Activated CD4-positive, alpha-beta T cell treated with anti-CD3 and anti-CD28 coated beads for 36 hours (primary cell): ENCODE measurements at regions not wholly inside any gene's neighbourhood (a gene's known extent, or its start where the extent isn't known, plus 50 kb on each side); places are given as distances from the start of the nearest gene placed in this dataset.

ENCODE experiments used
- ATAC-seq: fragments of 200-7000 bp; cut with Tn5 transposase; one replicate; pipeline ENCODE4 v1.10.0; 2021; ENCODE audit warnings: mild to moderate bottlenecking, moderate library complexity
- CTCF ChIA-PET: fragments of 350-600 bp; sonication (Branson Sonifier 250); formaldehyde crosslinking; loops from one replicate; lab custom pipeline; 2021; ENCODE audit warnings: antibody characterized with exemption; lab: Charles Lee
- POLR2A ChIA-PET: fragments of 350-600 bp; sonication (Branson Sonifier 250); formaldehyde crosslinking; loops from one replicate; lab custom pipeline; 2021; ENCODE audit warnings: antibody characterized with exemption, inconsistent platforms; lab: Charles Lee
- DNase-seq: peaks from one replicate; pipeline ENCODE4 v3.0.0-alpha.2; 2020
- H3K27ac Mint-ChIP-seq: one replicate; pipeline ENCODE4 v1.8.0; 2021; ENCODE audit warnings: mixed read lengths
- H3K27me3 Mint-ChIP-seq: one replicate; pipeline ENCODE4 v1.8.0; 2021; ENCODE audit warnings: mixed read lengths
- H3K36me3 Mint-ChIP-seq: one replicate; pipeline ENCODE4 v1.8.0; 2021; ENCODE audit warnings: low read depth, mixed read lengths
- H3K4me1 Mint-ChIP-seq: one replicate; pipeline ENCODE4 v1.8.0; 2021; ENCODE audit warnings: mixed read lengths
- H3K4me3 Mint-ChIP-seq: one replicate; pipeline ENCODE4 v1.8.0; 2021; ENCODE audit warnings: mild to moderate bottlenecking, moderate library complexity, mixed read lengths
- H3K9me3 Mint-ChIP-seq: one replicate; pipeline ENCODE4 v1.8.0; 2021; ENCODE audit warnings: low read depth, mixed read lengths
- intact Hi-C, 2 experiments: fragments of 100-400 bp; cut with DNase I in 1 of 2; cut with micrococcal nuclease in 1 of 2; formaldehyde crosslinking; loops; one replicate each; pipeline versions ENCODE4 v1.14.2 to v1.15.1; 2022 to 2024; cut with DNase I, micrococcal nuclease

DNA sequence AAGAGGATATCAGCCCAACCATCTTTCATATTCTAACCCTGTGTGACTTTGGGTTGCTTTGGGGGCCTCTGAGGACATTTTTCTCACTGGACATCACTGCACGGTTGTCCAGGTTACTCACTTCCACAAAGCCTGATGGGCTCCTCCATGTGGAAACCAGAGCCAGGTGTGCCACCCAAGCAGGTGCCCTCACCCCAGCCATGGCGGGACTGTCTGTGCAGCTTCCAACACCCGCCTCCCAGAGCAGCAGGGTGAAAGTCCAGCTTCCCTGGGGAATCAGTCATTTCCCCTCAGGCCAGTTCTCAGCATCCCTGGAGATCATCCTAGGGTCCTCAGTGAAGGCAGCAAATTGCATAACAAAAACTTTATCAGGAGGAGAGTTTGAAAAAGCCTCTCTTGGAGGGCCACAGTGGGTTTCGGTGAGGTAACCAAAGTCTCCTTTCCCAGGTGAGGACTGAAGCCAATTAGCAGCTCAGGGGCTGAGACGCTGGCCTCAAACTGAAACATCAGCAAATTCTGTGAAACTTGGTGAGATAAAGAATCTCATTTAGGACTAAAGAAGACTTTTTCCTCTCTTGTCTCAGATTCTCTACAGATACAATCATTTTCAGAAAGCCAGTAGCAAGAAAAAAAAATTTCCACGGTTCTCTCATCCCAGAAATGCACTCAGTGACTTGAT lies 289.6 kb upstream of the CDH4 start:
- ChIA-PET CTCF (no interaction called here), POLR2A (no interaction called here)

DNA sequence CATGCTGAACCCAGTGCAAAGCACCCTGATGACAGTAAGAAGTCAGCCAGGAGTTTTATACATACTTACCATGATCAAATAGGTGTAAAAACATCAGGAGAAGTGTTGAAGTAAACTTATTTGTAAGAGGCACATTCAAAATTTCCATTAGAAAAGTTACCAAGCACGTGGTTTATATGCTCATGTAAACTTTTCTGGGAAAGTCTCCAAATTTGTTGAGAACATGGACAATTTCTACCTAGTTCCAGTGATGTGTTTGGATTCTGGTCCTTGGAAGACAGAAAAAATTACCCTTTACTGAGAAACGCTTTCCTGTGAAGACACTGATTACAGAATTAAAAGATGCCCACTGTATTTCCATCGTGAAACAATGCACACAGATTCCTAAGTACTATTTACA lies 288.9 kb upstream of the CDH4 start:
- no peak for DNase-seq
- Mint-ChIP-seq H3K27ac (no peak overlapping the region), H3K4me3 (no peak overlapping the region), H3K4me1 (no peaks in the 10 kb centered on the region), H3K9me3 (no peaks in the 10 kb centered on the region), H3K36me3 (no peaks in the 10 kb centered on the region), H3K27me3 (peaks cover 2% of the 10 kb centered on the region)
- CTCF ChIA-PET, result no interaction called here
- POLR2A ChIA-PET, result no interaction called here
- no peak for ATAC-seq
- intact Hi-C loops, result no loop called here

More for the DNA sequence above, 289.6 kb upstream of the CDH4 start:
- Mint-ChIP-seq H3K27me3 (peaks cover 2% of the 10 kb centered on the region), H3K4me3 (no peak overlapping the region), H3K4me1 (no peaks in the 10 kb centered on the region), H3K27ac (no peak overlapping the region), H3K9me3 (no peaks in the 10 kb centered on the region), H3K36me3 (no peaks in the 10 kb centered on the region)
- no peak for DNase-seq
- ATAC-seq, result no peak
- intact Hi-C loops, result no loop called here

DNA sequence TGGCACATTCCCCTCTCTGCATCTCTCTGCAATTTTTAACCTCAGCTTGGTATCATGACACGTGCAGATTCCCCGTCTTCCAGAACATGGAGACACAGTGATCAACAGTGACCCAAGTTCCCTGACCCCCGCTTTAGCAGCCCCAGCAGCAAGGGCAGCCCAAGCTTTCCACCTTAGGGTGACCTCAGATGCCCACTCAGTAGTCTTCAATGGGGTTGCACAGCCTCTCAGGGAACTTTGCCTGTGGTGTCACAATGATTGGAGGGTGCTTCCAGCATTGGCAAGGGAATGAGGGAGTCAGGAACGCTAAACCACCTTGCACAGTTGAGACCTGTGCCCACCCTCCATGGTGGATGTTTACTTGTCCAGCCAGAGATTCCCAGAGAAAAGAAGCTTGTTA lies 287.1 kb upstream of the CDH4 start:
- CTCF ChIA-PET, result no interaction called here
- ATAC-seq, result no peak

DNA sequence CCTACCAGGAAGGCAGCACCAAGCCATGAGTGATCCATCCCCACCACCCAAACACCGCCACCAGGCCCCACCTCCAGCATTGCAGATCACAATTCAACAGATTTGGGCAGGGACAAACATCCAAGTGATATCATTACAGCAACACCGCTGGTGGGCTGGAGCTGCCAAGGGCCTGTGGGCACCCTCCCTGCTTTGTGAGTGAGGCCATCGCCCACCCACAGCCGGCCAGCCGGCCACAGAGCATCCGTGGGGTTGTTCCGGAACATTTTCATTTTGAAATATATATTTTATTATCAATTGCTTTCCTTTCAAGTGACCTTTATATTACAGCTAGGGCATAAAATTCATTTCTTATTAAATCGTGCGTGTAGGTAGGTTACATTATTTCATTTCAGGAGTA lies 286.0 kb upstream of the CDH4 start:
- Mint-ChIP-seq H3K4me3 (no peak overlapping the region), H3K4me1 (no peaks in the 10 kb centered on the region), H3K27me3 (peaks cover 2% of the 10 kb centered on the region), H3K36me3 (no peaks in the 10 kb centered on the region), H3K27ac (no peak overlapping the region), H3K9me3 (no peaks in the 10 kb centered on the region)
- DNase-seq (no peak), ATAC-seq (no peak)
- ChIA-PET POLR2A (interaction anchor here (0.5 kb wide), 1 partner anchor 14 kb away, joined by 3 read pairs; no protein-coding TSS in a partner anchor), CTCF (interaction anchor here (0.6 kb wide), 1 partner anchor 38 kb away, joined by 3 read pairs; no protein-coding TSS in a partner anchor)
- intact Hi-C loops, result no loop called here

More for the DNA sequence above, 287.1 kb upstream of the CDH4 start:
- Mint-ChIP-seq H3K27ac (no peak overlapping the region), H3K4me1 (no peaks in the 10 kb centered on the region), H3K9me3 (no peaks in the 10 kb centered on the region), H3K4me3 (no peak overlapping the region), H3K36me3 (no peaks in the 10 kb centered on the region), H3K27me3 (peaks cover 2% of the 10 kb centered on the region)
- DNase-seq, result no peak
- POLR2A ChIA-PET, result no interaction called here
- intact Hi-C loops, result no loop called here

GRCh38 chr20:60966766-60967165 lies 285.3 kb upstream of the CDH4 start:
- no peaks in the 10 kb centered on the region for H3K36me3 Mint-ChIP-seq
- H3K27me3 Mint-ChIP-seq, result no peaks in the 10 kb centered on the region
- ChIA-PET CTCF (no interaction called here), POLR2A (interaction anchor here (0.5 kb wide), 1 partner anchor 13 kb away, joined by 3 read pairs; no protein-coding TSS in a partner anchor)
- no peaks in the 10 kb centered on the region for H3K4me1 Mint-ChIP-seq
- ATAC-seq (no peak), DNase-seq (no peak)
- H3K9me3 Mint-ChIP-seq, result no peaks in the 10 kb centered on the region
- H3K4me3 Mint-ChIP-seq, result no peak overlapping the region
- no peak overlapping the region for H3K27ac Mint-ChIP-seq
- intact Hi-C loops, result no loop called here

DNA sequence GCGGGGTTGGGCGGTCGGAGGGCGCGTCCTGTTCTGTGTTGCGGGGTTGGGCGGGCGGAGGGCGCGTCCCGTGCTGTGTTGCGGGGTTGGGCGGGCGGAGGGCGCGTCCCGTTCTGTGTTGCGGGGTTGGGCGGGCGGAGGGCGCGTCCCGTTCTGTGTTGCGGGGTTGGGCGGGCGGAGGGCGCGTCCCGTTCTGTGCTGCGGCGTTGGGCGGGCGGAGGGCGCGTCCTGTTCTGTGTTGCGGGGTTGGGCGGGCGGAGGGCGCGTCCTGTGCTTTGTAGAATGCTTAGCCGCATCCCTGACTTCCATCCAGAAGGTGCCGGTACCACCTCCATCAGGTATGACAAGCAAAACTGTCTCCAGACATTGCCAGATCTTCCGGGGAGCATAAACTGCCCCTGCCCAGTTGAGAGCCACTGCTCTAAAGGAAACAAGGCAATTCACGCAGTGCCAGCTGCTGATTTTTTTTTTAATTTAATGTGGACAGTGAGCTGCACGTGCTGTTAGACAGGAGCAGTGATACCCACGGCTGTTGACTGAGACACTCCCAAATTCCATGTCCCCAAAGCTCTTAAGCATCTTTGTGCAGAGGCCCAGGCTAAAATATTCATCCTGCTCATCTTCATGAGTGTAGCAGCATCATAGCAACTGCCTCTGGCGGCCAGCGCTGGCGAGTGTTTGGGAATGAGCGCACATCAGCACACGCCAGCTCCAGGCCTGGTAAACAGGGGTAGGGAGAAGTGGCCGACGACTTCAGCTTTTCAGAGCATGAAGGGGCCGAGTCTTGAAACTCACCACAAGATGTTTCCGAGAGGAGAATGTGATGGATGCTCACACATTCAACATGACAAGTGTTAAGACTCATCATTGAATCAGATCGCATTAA lies 284.4 kb upstream of the CDH4 start:
- no peak for ATAC-seq
- H3K4me1 Mint-ChIP-seq, result no peaks in the 10 kb centered on the region
- POLR2A ChIA-PET, result no interaction called here

GRCh38 chr20:60968853-60969720 lies 283.0 kb upstream of the CDH4 start:
- DNase-seq, result no peak
- H3K4me3 Mint-ChIP-seq, result no peak overlapping the region
- no peaks in the 10 kb centered on the region for H3K4me1 Mint-ChIP-seq
- H3K36me3 Mint-ChIP-seq, result no peaks in the 10 kb centered on the region
- ChIA-PET POLR2A (no interaction called here), CTCF (no interaction called here)
- no peaks in the 10 kb centered on the region for H3K9me3 Mint-ChIP-seq
- ATAC-seq, result no peak
- intact Hi-C loops, result no loop called here
- H3K27me3 Mint-ChIP-seq, result no peaks in the 10 kb centered on the region
- no peak overlapping the region for H3K27ac Mint-ChIP-seq

More for the DNA sequence above, 284.4 kb upstream of the CDH4 start:
- intact Hi-C loops, result no loop called here
- Mint-ChIP-seq H3K27ac (no peak overlapping the region), H3K9me3 (no peaks in the 10 kb centered on the region), H3K27me3 (no peaks in the 10 kb centered on the region), H3K4me3 (no peak overlapping the region), H3K36me3 (no peaks in the 10 kb centered on the region)
- DNase-seq, result no peak
- CTCF ChIA-PET, result no interaction called here

DNA sequence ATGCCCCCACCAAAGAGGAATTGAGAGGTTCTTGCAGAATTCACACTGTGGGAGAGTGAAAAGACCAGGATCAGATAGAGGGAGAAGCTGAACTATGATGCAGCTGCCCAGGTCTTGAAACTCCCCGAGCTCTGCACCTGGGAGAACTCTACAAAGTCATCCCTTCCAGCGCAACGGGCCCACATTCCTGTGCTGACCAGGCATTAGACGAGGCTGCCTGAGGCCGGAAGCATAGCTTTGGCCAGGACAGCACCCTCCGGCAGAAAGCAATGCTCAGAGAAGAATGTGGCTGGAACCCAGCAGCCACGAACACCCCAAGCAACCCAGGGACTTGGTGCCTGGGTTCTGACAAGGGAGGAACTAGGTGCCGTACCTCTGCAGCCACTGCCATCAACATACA lies 281.5 kb upstream of the CDH4 start:
- Mint-ChIP-seq H3K36me3 (no peaks in the 10 kb centered on the region), H3K9me3 (no peaks in the 10 kb centered on the region), H3K27me3 (no peaks in the 10 kb centered on the region), H3K4me3 (no peak overlapping the region), H3K4me1 (no peaks in the 10 kb centered on the region), H3K27ac (no peak overlapping the region)
- ATAC-seq, result no peak
- DNase-seq, result no peak
- ChIA-PET CTCF (no interaction called here), POLR2A (no interaction called here)
- intact Hi-C loops, result no loop called here

GRCh38 chr20:60974022-60974421 lies 278.0 kb upstream of the CDH4 start:
- CTCF ChIA-PET, result no interaction called here
- Mint-ChIP-seq H3K27me3 (no peaks in the 10 kb centered on the region), H3K9me3 (no peaks in the 10 kb centered on the region), H3K27ac (no peak overlapping the region), H3K4me3 (no peak overlapping the region), H3K4me1 (no peaks in the 10 kb centered on the region), H3K36me3 (no peaks in the 10 kb centered on the region)
- POLR2A ChIA-PET, result no interaction called here
- intact Hi-C loops, result no loop called here
- ATAC-seq (no peak), DNase-seq (no peak)

GRCh38 chr20:60974441-60974945 lies 277.6 kb upstream of the CDH4 start:
- ChIA-PET CTCF (interaction anchor here (0.7 kb wide), 1 partner anchor 548 kb away, joined by 4 read pairs; no protein-coding TSS in a partner anchor), POLR2A (interaction anchor here (0.6 kb wide), 1 partner anchor 13 kb away, joined by 3 read pairs; no protein-coding TSS in a partner anchor)
- Mint-ChIP-seq H3K4me3 (no peak overlapping the region), H3K27ac (no peak overlapping the region), H3K4me1 (no peaks in the 10 kb centered on the region), H3K36me3 (no peaks in the 10 kb centered on the region), H3K9me3 (peaks cover 3% of the 10 kb centered on the region), H3K27me3 (no peaks in the 10 kb centered on the region)
- DNase-seq (no peak), ATAC-seq (no peak)
- intact Hi-C loops, result no loop called here

DNA sequence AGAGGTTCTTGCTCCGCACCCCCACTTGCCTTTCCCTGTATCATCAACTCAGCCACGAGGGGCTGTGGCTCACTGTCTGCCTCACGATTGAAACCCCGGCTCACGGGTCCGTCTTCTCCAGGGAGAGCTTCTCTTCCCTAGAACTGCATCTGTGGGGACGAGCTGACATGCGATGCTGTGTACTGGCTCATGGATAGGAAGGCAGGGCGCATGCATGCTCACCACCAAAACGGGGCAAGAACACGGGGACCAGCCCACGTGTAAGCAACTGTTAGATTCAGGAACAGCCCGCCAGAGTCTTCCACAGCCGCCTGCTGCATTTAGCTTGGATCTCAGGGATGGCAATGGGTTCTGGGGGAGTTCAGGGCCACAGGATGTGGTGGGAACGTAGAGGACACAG lies 275.9 kb upstream of the CDH4 start:
- intact Hi-C loops, result no loop called here
- no peak overlapping the region for H3K27ac Mint-ChIP-seq
- H3K27me3 Mint-ChIP-seq, result no peaks in the 10 kb centered on the region
- H3K9me3 Mint-ChIP-seq, result peaks cover 12% of the 10 kb centered on the region
- ChIA-PET POLR2A (no interaction called here), CTCF (no interaction called here)
- DNase-seq (no peak), ATAC-seq (no peak)
- H3K4me3 Mint-ChIP-seq, result no peak overlapping the region
- H3K36me3 Mint-ChIP-seq, result no peaks in the 10 kb centered on the region
- H3K4me1 Mint-ChIP-seq, result no peaks in the 10 kb centered on the region
